Hypothalamus (tissue), 51 donors: ENCODE measurements at regions not wholly inside any gene's neighbourhood (a gene's known extent, or its start where the extent isn't known, plus 50 kb on each side); places are given as distances from the start of the nearest gene placed in this dataset.
A peak's percentile ranks its signal among the peaks of the same experiment; 100 is the strongest.

Experiments used
- DNase-seq, 51 donors: peaks; one replicate each; lab custom pipeline; 2025; lab: John Stamatoyannopoulos, UW

- no peak for DNase-seq
Observed at GRCh38 chr14:80446356-80446755, 235.1 kb upstream of the DIO2 start.

GRCh38 chr14:80445605-80446004 lies 234.3 kb upstream of the DIO2 start:
- DNase-seq: no peak

GRCh38 chr14:80434574-80435321 lies 223.4 kb upstream of the DIO2 start:
- no peak for DNase-seq

GRCh38 chr14:80433811-80434210 lies 222.5 kb upstream of the DIO2 start:
- DNase-seq: no peak

GRCh38 chr14:80428671-80429070 lies 217.4 kb upstream of the DIO2 start:
- no peak for DNase-seq

- DNase-seq: no peak
Observed at GRCh38 chr14:80428171-80428570, 216.9 kb upstream of the DIO2 start.

- DNase-seq: no peak
Observed at GRCh38 chr14:80427101-80427500, 215.8 kb upstream of the DIO2 start.

- DNase-seq: no peak
Observed at GRCh38 chr14:80426683-80427082, 215.4 kb upstream of the DIO2 start.

GRCh38 chr14:80425686-80426085 lies 214.4 kb upstream of the DIO2 start:
- DNase-seq: no peak

GRCh38 chr14:80419769-80420168 lies 208.5 kb upstream of the DIO2 start:
- DNase-seq: no peak

GRCh38 chr14:80419345-80419744 lies 208.0 kb upstream of the DIO2 start:
- DNase-seq: no peak

GRCh38 chr14:80415636-80416035 lies 204.3 kb upstream of the DIO2 start:
- no peak for DNase-seq

- DNase-seq: no peak
Observed at GRCh38 chr14:80414080-80414479, 202.8 kb upstream of the DIO2 start.

GRCh38 chr14:80404413-80404812 lies 193.1 kb upstream of the DIO2 start:
- DNase-seq: no peak

- no peak for DNase-seq
Observed at GRCh38 chr14:80403036-80403435, 191.7 kb upstream of the DIO2 start.

GRCh38 chr14:80395031-80395430 lies 183.7 kb upstream of the DIO2 start:
- DNase-seq: no peak

- DNase-seq: no peak
Observed at GRCh38 chr14:80393766-80394165, 182.5 kb upstream of the DIO2 start.

GRCh38 chr14:80390906-80391305 lies 179.6 kb upstream of the DIO2 start:
- no peak for DNase-seq

- DNase-seq: no peak
Observed at GRCh38 chr14:80388980-80389711, 177.8 kb upstream of the DIO2 start.

GRCh38 chr14:80387563-80387981 lies 176.3 kb upstream of the DIO2 start:
- DNase-seq: peak in 36 of 51 donors; percentile 2 to 44 (median 18)

GRCh38 chr14:80385336-80385735 lies 174.0 kb upstream of the DIO2 start:
- no peak for DNase-seq

- DNase-seq: no peak
Observed at GRCh38 chr14:80383223-80383622, 171.9 kb upstream of the DIO2 start.
